ENCODE measurements at regions not wholly inside any gene's neighbourhood (a gene's known extent, or its start where the extent isn't known, plus 50 kb on each side); places are given as distances from the start of the nearest gene placed in this dataset.
A peak's percentile ranks its signal among the peaks of the same experiment; 100 is the strongest.
"Not testable (repeated sequence)": the region's sequence is repeated elsewhere in the genome, so short reads cannot be mapped to it uniquely, and the experiment has no call there.

DNA sequence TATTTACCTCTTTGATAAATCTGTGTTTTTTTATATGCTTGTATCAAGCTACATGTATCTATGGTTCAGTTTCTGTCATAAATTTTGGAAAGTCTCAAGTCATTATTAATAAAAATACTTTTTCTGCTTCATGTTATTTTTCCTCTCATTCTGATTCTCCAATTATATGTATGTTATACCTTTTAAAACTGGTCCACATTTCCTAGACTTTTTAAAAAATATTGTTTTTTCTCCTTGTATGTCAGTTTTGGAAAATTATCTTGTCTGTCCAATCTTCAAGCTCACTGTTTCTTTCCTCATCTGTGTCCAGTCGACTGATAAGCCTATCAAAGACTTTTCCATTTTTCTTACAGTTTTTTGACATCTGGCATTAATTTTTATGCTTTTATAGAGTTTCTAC, 253.4 kb downstream of the ASXL3 start:
- Histone ChIP-seq H3K9ac (ENCODE audit: low read depth, low read length) (no peak overlapping the region), H3K27me3 (ENCODE audit: control insufficient read depth, insufficient read depth, low read length) (no peaks in the 10 kb centered on the region), H3K4me1 (ENCODE audit: control insufficient read depth, insufficient read depth, low read length) (peaks cover under 1% of the 10 kb centered on the region)

DNA sequence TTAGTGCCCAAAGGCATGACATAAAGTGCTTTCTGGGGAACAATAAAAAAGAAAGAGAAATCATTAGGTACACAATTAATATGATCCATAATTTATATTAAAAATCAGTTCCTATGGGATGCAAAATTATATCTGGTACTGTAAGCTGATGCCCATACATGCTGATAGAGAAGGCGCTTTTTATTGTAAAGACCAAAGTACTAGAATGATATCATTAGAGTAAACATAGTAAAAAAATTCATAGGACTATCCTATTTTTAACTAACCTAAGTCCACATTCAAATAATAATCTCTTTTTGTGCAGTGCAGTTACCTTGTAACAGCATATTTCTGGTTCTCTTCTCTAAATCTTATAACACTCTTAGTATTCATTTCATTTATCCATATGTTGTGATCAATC, 252.2 kb downstream of the ASXL3 start:
- no peaks in the 10 kb centered on the region for H3K9me3 ChIP-seq (ENCODE audit: control insufficient read depth, insufficient read depth, low read length)
- H3K27me3 ChIP-seq (ENCODE audit: control insufficient read depth, insufficient read depth, low read length): no peaks in the 10 kb centered on the region
- H3K4me3 ChIP-seq (ENCODE audit: low read depth, low read length): no peak overlapping the region
- H3K36me3 ChIP-seq (ENCODE audit: control insufficient read depth, insufficient read depth, low read length): no peaks in the 10 kb centered on the region
- no peaks in the 10 kb centered on the region for H3K4me1 ChIP-seq (ENCODE audit: control insufficient read depth, insufficient read depth, low read length)
- H3K9ac ChIP-seq (ENCODE audit: low read depth, low read length): no peak overlapping the region

More for the DNA sequence above, 253.4 kb downstream of the ASXL3 start:
- H3K36me3 ChIP-seq (ENCODE audit: control insufficient read depth, insufficient read depth, low read length): no peaks in the 10 kb centered on the region
- H3K9me3 ChIP-seq (ENCODE audit: control insufficient read depth, insufficient read depth, low read length): no peaks in the 10 kb centered on the region
- H3K4me3 ChIP-seq (ENCODE audit: low read depth, low read length): no peak overlapping the region

DNA sequence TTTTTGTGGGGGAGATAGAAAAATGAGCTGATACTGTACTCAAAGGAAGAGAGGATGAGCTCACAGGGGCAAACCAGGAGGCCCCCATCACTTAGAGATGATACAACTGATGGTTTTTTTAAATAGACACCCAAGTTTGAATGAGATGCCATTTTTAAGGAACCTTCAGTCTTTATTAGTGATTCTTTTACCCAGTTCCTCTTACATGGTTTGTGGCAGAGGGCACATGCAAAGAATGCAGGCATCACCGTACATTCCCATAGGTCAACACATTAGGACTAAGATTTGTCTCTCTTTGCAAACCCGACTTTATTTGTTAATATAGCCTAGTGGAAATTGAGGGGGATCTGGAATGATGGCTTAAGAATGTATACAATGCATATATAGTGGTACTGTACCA, 250.9 kb downstream of the ASXL3 start:
- no peaks in the 10 kb centered on the region for H3K27me3 ChIP-seq (ENCODE audit: control insufficient read depth, insufficient read depth, low read length)
- H3K4me3 ChIP-seq (ENCODE audit: low read depth, low read length): no peak overlapping the region
- H3K9ac ChIP-seq (ENCODE audit: low read depth, low read length): no peak overlapping the region
- H3K4me1 ChIP-seq (ENCODE audit: control insufficient read depth, insufficient read depth, low read length): no peaks in the 10 kb centered on the region
- no peaks in the 10 kb centered on the region for H3K9me3 ChIP-seq (ENCODE audit: control insufficient read depth, insufficient read depth, low read length)
- H3K36me3 ChIP-seq (ENCODE audit: control insufficient read depth, insufficient read depth, low read length): no peaks in the 10 kb centered on the region

DNA sequence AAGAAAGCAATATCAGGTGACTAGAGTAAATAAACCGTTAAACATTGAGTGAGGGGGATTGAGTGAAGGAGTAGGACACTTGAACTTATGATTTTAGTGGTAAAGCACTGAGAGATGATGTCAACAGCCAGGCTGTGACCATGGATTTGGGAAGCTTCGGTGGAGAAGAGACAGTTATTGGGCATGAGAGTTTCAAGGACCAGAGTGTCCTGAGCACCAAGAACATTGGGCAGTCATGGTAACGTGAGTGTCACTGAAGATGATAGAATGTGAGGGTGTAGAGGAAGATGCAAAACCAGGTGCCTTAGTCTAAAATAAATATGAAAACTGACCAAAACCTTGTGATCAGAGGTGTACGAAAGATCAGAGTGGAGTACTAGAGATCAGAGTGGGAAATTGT, 248.1 kb downstream of the ASXL3 start:
- no peaks in the 10 kb centered on the region for H3K9me3 ChIP-seq (ENCODE audit: control insufficient read depth, insufficient read depth, low read length)
- no peaks in the 10 kb centered on the region for H3K27me3 ChIP-seq (ENCODE audit: control insufficient read depth, insufficient read depth, low read length)
- no peak overlapping the region for H3K9ac ChIP-seq (ENCODE audit: low read depth, low read length)
- no peaks in the 10 kb centered on the region for H3K36me3 ChIP-seq (ENCODE audit: control insufficient read depth, insufficient read depth, low read length)
- no peak overlapping the region for H3K4me3 ChIP-seq (ENCODE audit: low read depth, low read length)
- H3K4me1 ChIP-seq (ENCODE audit: control insufficient read depth, insufficient read depth, low read length): no peaks in the 10 kb centered on the region

DNA sequence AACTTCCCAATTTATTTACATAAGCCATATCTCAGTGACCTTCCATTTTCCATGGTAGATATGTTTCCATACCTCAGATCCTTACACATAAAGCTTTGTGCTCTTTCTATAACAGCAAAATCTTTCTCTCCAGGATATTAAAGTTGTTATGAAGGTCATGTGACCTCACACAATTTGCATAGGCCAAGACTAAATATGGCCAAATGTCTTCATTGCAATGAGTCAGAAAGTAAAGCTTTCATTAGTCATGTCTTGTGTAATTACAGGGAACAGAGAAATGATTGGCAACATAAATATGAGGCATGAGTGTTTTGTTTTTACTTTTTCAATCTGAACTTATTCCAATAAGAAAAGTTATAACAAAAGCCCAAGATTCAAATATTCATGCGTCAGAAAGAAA, 243.5 kb downstream of the ASXL3 start:
- Histone ChIP-seq H3K9ac (ENCODE audit: low read depth, low read length) (no peak overlapping the region), H3K4me1 (ENCODE audit: control insufficient read depth, insufficient read depth, low read length) (no peaks in the 10 kb centered on the region), H3K27me3 (ENCODE audit: control insufficient read depth, insufficient read depth, low read length) (peaks cover 2% of the 10 kb centered on the region), H3K9me3 (ENCODE audit: control insufficient read depth, insufficient read depth, low read length) (no peaks in the 10 kb centered on the region), H3K4me3 (ENCODE audit: low read depth, low read length) (no peak overlapping the region), H3K36me3 (ENCODE audit: control insufficient read depth, insufficient read depth, low read length) (no peaks in the 10 kb centered on the region)

DNA sequence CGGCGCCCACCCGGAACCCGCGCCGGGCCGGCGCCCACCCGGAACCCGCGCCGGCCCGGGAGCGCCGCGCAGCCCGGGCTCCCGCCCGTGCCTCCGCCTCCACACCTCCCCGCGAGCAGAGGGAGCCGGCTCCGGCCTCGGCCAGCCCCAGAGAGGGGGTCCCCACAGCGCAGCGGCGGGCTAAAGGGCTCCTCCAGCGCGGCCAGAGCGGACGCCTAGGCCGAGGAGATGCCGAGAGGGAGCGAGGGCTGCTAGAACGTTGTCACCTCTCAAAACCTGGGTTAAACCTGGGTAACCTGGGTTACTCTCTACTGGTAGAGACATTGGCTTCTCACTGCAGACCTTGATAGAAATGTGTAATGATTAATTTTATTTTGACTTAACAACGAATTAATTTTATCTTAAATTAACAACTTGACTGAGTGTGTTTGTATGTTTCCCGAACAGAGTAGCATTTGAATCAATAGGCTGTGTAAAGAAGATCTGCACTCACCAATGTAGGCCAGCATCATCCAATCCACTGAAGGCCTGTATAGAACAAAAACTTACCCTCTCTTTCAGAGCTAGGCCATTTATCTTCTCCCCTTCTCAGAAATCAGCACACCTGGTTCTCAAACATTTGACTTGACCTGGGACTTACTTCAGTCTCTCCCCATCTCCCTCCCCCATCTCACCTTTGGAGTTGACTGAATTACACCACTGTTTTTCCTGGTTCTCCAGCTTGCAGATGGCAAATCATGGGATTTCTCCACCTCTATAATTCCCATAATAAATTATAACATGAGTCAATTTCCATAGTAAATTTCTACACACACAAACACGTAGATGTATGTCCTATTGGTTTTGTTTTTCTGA, 242.7 kb downstream of the ASXL3 start:
- H3K9me3 ChIP-seq (ENCODE audit: control insufficient read depth, insufficient read depth, low read length): no peaks in the 10 kb centered on the region
- no peak overlapping the region for H3K9ac ChIP-seq (ENCODE audit: low read depth, low read length)
- peak overlapping the region; percentile 22 for H3K4me3 ChIP-seq (ENCODE audit: low read depth, low read length)
- H3K27me3 ChIP-seq (ENCODE audit: control insufficient read depth, insufficient read depth, low read length): peaks cover 2% of the 10 kb centered on the region
- H3K4me1 ChIP-seq (ENCODE audit: control insufficient read depth, insufficient read depth, low read length): no peaks in the 10 kb centered on the region
- H3K36me3 ChIP-seq (ENCODE audit: control insufficient read depth, insufficient read depth, low read length): no peaks in the 10 kb centered on the region

DNA sequence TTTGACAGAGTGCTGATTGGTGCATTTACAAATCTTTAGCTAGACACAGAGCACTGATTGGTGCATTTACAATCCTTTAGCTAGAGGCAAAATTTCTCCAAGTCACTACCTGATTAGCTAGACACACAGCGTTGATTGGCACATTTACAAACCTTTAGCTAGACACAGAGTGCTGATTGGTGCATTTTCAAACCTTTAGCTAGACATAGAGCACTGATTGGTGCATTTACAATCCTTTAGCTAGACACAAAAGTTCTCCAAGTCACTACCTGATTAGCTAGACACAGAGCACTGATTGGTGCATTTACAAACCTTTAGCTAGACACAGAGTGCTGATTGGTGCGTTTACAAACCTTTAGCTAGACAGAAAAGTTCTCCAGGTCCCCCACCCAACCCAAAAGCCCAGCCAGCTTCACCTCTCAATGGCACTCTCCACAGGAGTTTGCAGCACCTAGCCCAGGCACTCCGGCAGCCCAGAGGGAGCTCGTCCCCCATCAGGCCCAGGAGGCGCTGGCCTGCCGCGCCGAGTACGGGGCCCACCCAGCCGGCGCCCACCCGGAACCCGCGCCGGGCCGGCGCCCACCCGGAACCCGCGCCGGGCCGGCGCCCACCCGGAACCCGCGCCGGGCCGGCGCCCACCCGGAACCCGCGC, 241.8 kb downstream of the ASXL3 start:
- not testable (repeated sequence) for H3K4me3 ChIP-seq (ENCODE audit: low read depth, low read length); H3K9ac ChIP-seq (ENCODE audit: low read depth, low read length); H3K4me1 ChIP-seq (ENCODE audit: control insufficient read depth, insufficient read depth, low read length); H3K27me3 ChIP-seq (ENCODE audit: control insufficient read depth, insufficient read depth, low read length); H3K9me3 ChIP-seq (ENCODE audit: control insufficient read depth, insufficient read depth, low read length); H3K36me3 ChIP-seq (ENCODE audit: control insufficient read depth, insufficient read depth, low read length)

DNA sequence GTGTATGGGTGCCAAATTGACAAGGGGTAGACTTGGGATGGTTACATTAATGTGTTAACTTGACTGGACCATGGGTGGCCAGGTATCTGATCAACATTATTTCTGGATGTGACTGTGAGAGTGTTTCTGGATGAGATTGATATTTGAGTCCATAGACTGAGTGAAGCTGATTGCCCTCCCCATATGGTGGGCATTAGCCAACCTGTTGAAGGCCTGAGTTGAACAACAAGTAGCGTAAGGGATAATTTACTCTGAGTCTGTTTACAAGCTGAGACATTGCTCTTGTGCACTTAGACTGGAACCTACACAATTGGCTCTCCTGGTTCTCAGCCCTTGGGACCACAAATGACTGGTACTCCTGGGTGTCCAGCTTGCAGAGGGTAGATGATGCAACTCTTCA, 240.1 kb downstream of the ASXL3 start:
- H3K27me3 ChIP-seq (ENCODE audit: control insufficient read depth, insufficient read depth, low read length): peaks cover 2% of the 10 kb centered on the region
- no peak overlapping the region for H3K4me3 ChIP-seq (ENCODE audit: low read depth, low read length)
- H3K9ac ChIP-seq (ENCODE audit: low read depth, low read length): no peak overlapping the region
- H3K4me1 ChIP-seq (ENCODE audit: control insufficient read depth, insufficient read depth, low read length): no peaks in the 10 kb centered on the region
- H3K9me3 ChIP-seq (ENCODE audit: control insufficient read depth, insufficient read depth, low read length): no peaks in the 10 kb centered on the region
- no peaks in the 10 kb centered on the region for H3K36me3 ChIP-seq (ENCODE audit: control insufficient read depth, insufficient read depth, low read length)

DNA sequence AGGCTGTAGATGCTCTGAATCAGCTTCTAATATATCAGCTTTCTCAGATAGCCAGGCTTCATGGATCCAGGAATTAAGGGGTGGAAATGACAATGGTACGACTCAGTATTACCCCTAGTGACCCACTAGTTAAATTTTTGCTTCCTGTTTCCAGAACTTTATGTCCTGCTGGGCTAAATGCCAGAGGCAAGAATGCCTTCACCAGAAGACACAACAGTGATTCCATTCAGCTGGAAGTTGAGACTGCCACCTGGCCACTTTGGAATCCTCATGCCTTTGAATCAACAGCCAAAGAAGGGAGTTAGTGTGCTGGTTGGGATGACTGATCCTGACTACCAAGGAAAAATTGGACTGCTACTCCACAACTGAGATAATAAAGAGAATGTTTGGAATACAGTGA, 239.1 kb downstream of the ASXL3 start:
- H3K9ac ChIP-seq (ENCODE audit: low read depth, low read length): no peak overlapping the region
- H3K9me3 ChIP-seq (ENCODE audit: control insufficient read depth, insufficient read depth, low read length): no peaks in the 10 kb centered on the region
- no peak overlapping the region for H3K4me3 ChIP-seq (ENCODE audit: low read depth, low read length)
- H3K4me1 ChIP-seq (ENCODE audit: control insufficient read depth, insufficient read depth, low read length): no peaks in the 10 kb centered on the region
- H3K27me3 ChIP-seq (ENCODE audit: control insufficient read depth, insufficient read depth, low read length): peaks cover 2% of the 10 kb centered on the region
- no peaks in the 10 kb centered on the region for H3K36me3 ChIP-seq (ENCODE audit: control insufficient read depth, insufficient read depth, low read length)

DNA sequence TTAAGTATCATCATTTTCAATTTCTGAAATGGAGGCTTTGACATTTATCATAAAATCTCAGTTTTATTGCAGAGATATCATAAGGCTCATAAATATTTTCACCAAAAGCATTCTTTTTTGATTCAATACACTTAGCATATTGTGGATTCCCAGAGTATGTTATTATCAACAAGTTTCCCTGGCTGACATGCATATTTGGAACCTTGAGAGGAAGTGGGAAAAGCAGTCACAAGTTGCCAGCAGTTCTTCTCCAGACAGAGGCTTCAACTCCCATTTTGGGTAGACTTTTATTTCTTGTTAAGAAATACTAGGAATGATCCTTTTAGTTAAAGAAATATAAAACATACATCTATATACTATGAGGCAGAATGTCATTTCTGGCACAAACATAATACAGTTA, 236.5 kb downstream of the ASXL3 start:
- no peaks in the 10 kb centered on the region for H3K9me3 ChIP-seq (ENCODE audit: control insufficient read depth, insufficient read depth, low read length)
- H3K27me3 ChIP-seq (ENCODE audit: control insufficient read depth, insufficient read depth, low read length): no peaks in the 10 kb centered on the region
- no peak overlapping the region for H3K9ac ChIP-seq (ENCODE audit: low read depth, low read length)
- H3K36me3 ChIP-seq (ENCODE audit: control insufficient read depth, insufficient read depth, low read length): no peaks in the 10 kb centered on the region
- no peaks in the 10 kb centered on the region for H3K4me1 ChIP-seq (ENCODE audit: control insufficient read depth, insufficient read depth, low read length)
- H3K4me3 ChIP-seq (ENCODE audit: low read depth, low read length): no peak overlapping the region

DNA sequence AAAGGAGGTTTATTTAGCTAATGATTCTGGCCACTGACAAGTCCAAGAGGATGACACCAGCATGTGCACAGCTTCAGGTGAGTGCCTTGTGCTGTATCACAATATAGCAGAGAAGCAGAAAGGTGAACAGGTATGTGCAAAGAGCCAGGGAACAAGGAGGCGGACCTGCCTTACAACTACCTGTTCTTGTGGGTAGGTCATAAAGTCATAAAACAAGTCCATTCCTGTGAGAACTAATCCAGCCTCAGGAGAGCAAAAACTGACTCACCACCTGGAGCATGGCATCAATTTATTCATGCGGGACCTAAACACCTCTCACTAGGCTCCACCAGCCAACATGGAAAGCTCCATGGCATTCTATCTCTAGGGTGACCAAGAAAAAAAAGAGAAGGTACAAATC, 234.2 kb downstream of the ASXL3 start:
- Histone ChIP-seq H3K36me3 (ENCODE audit: control insufficient read depth, insufficient read depth, low read length) (no peaks in the 10 kb centered on the region), H3K4me1 (ENCODE audit: control insufficient read depth, insufficient read depth, low read length) (no peaks in the 10 kb centered on the region), H3K27me3 (ENCODE audit: control insufficient read depth, insufficient read depth, low read length) (no peaks in the 10 kb centered on the region), H3K9ac (ENCODE audit: low read depth, low read length) (no peak overlapping the region), H3K4me3 (ENCODE audit: low read depth, low read length) (no peak overlapping the region), H3K9me3 (ENCODE audit: control insufficient read depth, insufficient read depth, low read length) (no peaks in the 10 kb centered on the region)

DNA sequence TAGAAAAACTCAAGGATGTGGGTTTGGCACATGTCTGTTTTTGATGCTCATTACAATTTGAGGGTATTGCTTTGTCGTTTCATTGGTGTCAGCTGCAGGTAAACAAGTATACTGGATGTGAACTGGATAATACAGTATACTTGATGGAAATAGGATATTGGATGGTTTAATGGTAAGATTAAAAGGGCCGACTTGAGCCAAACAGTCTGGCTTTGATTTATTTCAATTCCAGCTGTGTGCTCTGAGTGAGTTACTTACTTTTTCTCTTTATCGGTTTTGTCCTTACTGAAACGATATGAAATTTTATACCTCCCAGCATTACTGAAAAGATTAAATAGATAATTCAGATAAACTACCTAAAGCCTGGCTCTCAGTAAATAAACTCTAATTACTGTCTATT, 227.6 kb downstream of the ASXL3 start:
- H3K9ac ChIP-seq (ENCODE audit: low read depth, low read length): no peak overlapping the region
- no peaks in the 10 kb centered on the region for H3K27me3 ChIP-seq (ENCODE audit: control insufficient read depth, insufficient read depth, low read length)
- no peak overlapping the region for H3K4me3 ChIP-seq (ENCODE audit: low read depth, low read length)
- no peaks in the 10 kb centered on the region for H3K4me1 ChIP-seq (ENCODE audit: control insufficient read depth, insufficient read depth, low read length)
- H3K36me3 ChIP-seq (ENCODE audit: control insufficient read depth, insufficient read depth, low read length): no peaks in the 10 kb centered on the region
- H3K9me3 ChIP-seq (ENCODE audit: control insufficient read depth, insufficient read depth, low read length): no peaks in the 10 kb centered on the region
